WERI-Rb-1 (cell line): ENCODE measurements at regions not wholly inside any gene's neighbourhood (a gene's known extent, or its start where the extent isn't known, plus 50 kb on each side); places are given as distances from the start of the nearest gene placed in this dataset.

Experiments
- DNase-seq: peaks from one replicate; pipeline ENCODE4 v3.0.0-alpha.2; 2020
- H3K27ac ChIP-seq: fragments of 250-450 bp; sonication (Bioruptor Pico); 2 replicates; pipeline ENCODE4 v1.5.1; 2020; ENCODE audit warnings: mild to moderate bottlenecking, moderate library complexity
- H3K27me3 ChIP-seq: fragments of 250-450 bp; sonication (Bioruptor Pico); 2 replicates; pipeline ENCODE4 v1.5.1; 2021; ENCODE audit warnings: mild to moderate bottlenecking, low read depth, moderate library complexity; ENCODE audit not compliant: insufficient read depth, severe bottlenecking
- H3K36me3 ChIP-seq: fragments of 250-450 bp; sonication (Bioruptor Pico); 2 replicates; pipeline ENCODE4 v1.5.1; 2020; ENCODE audit warnings: mild to moderate bottlenecking, moderate library complexity
- H3K4me3 ChIP-seq: 2 replicates; pipeline ENCODE4 v1.5.1; 2011; ENCODE audit warnings: low read depth, mild to moderate bottlenecking, control low read depth, low read length
- H3K9me3 ChIP-seq: fragments of 250-450 bp; sonication (Bioruptor Pico); 2 replicates; pipeline ENCODE4 v1.5.1; 2021; ENCODE audit warnings: mild to moderate bottlenecking, moderate library complexity; ENCODE audit not compliant: severe bottlenecking
- CTCF ChIP-seq: IDR thresholded peaks from 2 replicates; pipeline ENCODE4 v1.5.1; 2011; ENCODE audit warnings: low read depth, mild to moderate bottlenecking, control low read depth, inconsistent platforms, low read length

GRCh38 chr5:2271316-2271715, 388.6 kb upstream of the IRX4 start:
- H3K9me3 ChIP-seq, result no peaks in the 10 kb centered on the region
- peaks cover 91% of the 10 kb centered on the region for H3K27me3 ChIP-seq
- no peaks in the 10 kb centered on the region for H3K36me3 ChIP-seq
- no peak overlapping the region for H3K4me3 ChIP-seq
- TF ChIP-seq CTCF, result no peak
- no peak for DNase-seq
- no peak overlapping the region for H3K27ac ChIP-seq

GRCh38 chr5:2270467-2270866, 387.7 kb upstream of the IRX4 start:
- no peak overlapping the region for H3K27ac ChIP-seq
- no peak for DNase-seq
- H3K4me3 ChIP-seq, result no peak overlapping the region
- no peaks in the 10 kb centered on the region for H3K36me3 ChIP-seq
- H3K9me3 ChIP-seq, result no peaks in the 10 kb centered on the region
- peaks cover 90% of the 10 kb centered on the region for H3K27me3 ChIP-seq
- TF ChIP-seq CTCF, result no peak

GRCh38 chr5:2269656-2270055, 386.9 kb upstream of the IRX4 start:
- Histone ChIP-seq H3K4me3 (no peak overlapping the region), H3K9me3 (no peaks in the 10 kb centered on the region), H3K27ac (no peak overlapping the region), H3K36me3 (no peaks in the 10 kb centered on the region), H3K27me3 (peaks cover 82% of the 10 kb centered on the region)
- TF ChIP-seq CTCF, result no peak
- DNase-seq, result no peak

GRCh38 chr5:2267991-2268390, 385.3 kb upstream of the IRX4 start:
- Histone ChIP-seq H3K27ac (no peak overlapping the region), H3K36me3 (no peaks in the 10 kb centered on the region), H3K27me3 (peaks cover 80% of the 10 kb centered on the region), H3K9me3 (no peaks in the 10 kb centered on the region), H3K4me3 (no peak overlapping the region)
- DNase-seq, result no peak
- TF ChIP-seq CTCF, result no peak

GRCh38 chr5:2266641-2267240, 384.0 kb upstream of the IRX4 start:
- no peak for TF ChIP-seq CTCF
- no peak overlapping the region for H3K4me3 ChIP-seq
- no peak for DNase-seq
- no peaks in the 10 kb centered on the region for H3K36me3 ChIP-seq
- no peak overlapping the region for H3K27ac ChIP-seq
- H3K9me3 ChIP-seq, result no peaks in the 10 kb centered on the region
- H3K27me3 ChIP-seq, result peaks cover 80% of the 10 kb centered on the region

- Histone ChIP-seq H3K27me3 (peaks cover 83% of the 10 kb centered on the region), H3K4me3 (no peak overlapping the region), H3K27ac (no peak overlapping the region), H3K9me3 (no peaks in the 10 kb centered on the region), H3K36me3 (no peaks in the 10 kb centered on the region)
- DNase-seq, result no peak
- TF ChIP-seq CTCF, result no peak
These were observed 382.6 kb upstream of the IRX4 start for GRCh38 chr5:2265341-2265740.
